ENCODE measurements at regions not wholly inside any gene's neighbourhood (a gene's known extent, or its start where the extent isn't known, plus 50 kb on each side); places are given as distances from the start of the nearest gene placed in this dataset.

DNA sequence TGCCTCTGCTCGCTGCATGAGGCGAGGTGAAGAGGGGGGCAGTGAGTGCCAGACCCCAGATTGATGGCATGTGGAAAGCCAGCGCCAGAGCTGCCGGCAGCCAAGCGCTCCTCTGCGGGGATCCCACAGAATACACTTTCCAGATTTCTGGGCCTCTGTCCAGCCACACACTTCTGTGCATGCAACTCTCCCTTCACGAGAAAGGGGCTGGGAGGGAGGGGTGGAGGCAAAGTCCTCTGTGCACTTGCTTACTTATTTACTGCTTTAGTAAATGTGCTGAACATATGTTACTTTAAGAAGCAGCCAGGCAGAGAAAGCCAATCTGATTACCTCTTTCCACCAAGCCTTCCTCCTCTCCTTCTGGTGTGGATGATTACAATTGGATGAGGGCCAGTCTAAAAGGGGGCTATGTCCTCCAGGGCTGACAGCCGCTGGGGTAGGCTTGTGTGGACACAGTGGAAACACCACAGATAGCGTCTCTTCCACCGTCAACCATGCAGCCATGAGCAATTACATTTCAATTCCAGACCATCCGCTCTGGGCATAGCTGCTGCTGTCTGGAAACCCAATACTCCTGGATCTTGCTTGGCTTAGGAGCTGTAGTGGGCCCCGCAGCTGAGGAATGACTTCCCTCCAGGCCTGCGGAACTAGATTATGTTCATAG is 322.8 kb upstream of the ANKRD30A start:
- intact Hi-C loops (cut with DNase I), result no loop called here
- peak overlapping the region in 1 of 2 donors; percentile 18 for H3K27ac ChIP-seq
- H3K36me3 ChIP-seq, result no peaks in the 10 kb centered on the region
- TF ChIP-seq, protein P1, sequence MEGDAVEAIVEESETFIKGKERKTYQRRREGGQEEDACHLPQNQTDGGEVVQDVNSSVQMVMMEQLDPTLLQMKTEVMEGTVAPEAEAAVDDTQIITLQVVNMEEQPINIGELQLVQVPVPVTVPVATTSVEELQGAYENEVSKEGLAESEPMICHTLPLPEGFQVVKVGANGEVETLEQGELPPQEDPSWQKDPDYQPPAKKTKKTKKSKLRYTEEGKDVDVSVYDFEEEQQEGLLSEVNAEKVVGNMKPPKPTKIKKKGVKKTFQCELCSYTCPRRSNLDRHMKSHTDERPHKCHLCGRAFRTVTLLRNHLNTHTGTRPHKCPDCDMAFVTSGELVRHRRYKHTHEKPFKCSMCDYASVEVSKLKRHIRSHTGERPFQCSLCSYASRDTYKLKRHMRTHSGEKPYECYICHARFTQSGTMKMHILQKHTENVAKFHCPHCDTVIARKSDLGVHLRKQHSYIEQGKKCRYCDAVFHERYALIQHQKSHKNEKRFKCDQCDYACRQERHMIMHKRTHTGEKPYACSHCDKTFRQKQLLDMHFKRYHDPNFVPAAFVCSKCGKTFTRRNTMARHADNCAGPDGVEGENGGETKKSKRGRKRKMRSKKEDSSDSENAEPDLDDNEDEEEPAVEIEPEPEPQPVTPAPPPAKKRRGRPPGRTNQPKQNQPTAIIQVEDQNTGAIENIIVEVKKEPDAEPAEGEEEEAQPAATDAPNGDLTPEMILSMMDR (IDR thresholded peaks at IDR 0.05), result no peak
- no peak overlapping the region for H3K4me3 ChIP-seq
- H3K9me3 ChIP-seq, result no peaks in the 10 kb centered on the region
- H3K27me3 ChIP-seq, result no peaks in the 10 kb centered on the region
- H3K4me1 ChIP-seq, result peaks cover 3% of the 10 kb centered on the region in 2 donors
- DNase-seq (ENCODE audit: low spot score in 2 of 2), result no peak

DNA sequence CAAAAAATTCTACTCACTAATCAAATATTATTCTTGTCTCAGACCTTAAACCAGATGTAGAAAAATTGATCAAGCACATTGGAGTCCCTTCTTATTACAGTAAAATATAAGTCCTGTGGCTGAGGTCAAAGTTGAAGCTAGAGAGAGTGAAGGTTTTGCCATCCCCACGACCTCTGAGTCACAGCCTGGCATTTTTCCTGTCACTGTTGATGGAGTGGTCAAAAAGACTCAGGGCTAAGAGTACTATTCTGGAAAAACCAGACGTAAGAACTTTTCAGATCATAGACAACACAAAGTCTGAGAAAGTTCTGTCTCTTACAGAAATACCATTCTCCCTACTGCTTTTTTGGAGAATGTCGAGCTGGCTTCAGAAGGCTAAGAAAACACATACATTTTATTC is 323.7 kb upstream of the ANKRD30A start:
- peak overlapping the region; percentile 0 to 18 for H3K27ac ChIP-seq
- intact Hi-C loops (cut with DNase I), result no loop called here
- H3K27me3 ChIP-seq, result no peaks in the 10 kb centered on the region
- TF ChIP-seq, protein P1 (IDR thresholded peaks at IDR 0.05), result no peak
- no peaks in the 10 kb centered on the region for H3K36me3 ChIP-seq
- no peaks in the 10 kb centered on the region for H3K9me3 ChIP-seq
- peaks cover 3% of the 10 kb centered on the region in 2 donors for H3K4me1 ChIP-seq
- DNase-seq (ENCODE audit: low spot score in 2 of 2), result no peak
- H3K4me3 ChIP-seq, result no peak overlapping the region

GRCh38 chr10:36794981-36795380 is 330.4 kb upstream of the ANKRD30A start:
- Histone ChIP-seq H3K36me3 (no peaks in the 10 kb centered on the region), H3K27me3 (no peaks in the 10 kb centered on the region), H3K4me3 (no peak overlapping the region), H3K4me1 (no peaks in the 10 kb centered on the region), H3K9me3 (no peaks in the 10 kb centered on the region), H3K27ac (no peak overlapping the region)
- DNase-seq (ENCODE audit: low spot score in 2 of 2), result no peak
- intact Hi-C loops (cut with DNase I), result no loop called here
- TF ChIP-seq, protein P1 (IDR thresholded peaks at IDR 0.05), result no peak

DNA sequence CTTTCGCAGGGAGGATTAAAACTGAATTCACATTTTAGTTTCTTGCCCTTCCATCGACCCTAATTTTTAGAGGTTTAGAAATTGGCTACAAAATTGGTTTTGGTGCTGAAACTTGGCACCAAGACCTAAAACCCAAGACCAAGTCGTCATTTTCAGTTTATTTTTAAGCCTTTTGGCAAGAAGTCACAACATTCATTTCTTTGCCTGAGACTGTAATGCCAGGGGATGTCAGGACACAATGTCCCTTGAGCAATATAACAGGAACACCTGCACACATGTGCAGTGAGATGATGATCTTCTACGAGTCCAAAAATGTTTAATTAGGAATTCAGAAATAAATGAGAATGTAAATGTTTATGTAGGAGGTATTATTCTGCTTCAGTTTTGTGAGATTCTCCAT is 335.4 kb upstream of the ANKRD30A start:
- DNase-seq (ENCODE audit: low spot score in 2 of 2), result no peak
- Histone ChIP-seq H3K27me3 (no peaks in the 10 kb centered on the region), H3K9me3 (no peaks in the 10 kb centered on the region), H3K4me3 (no peak overlapping the region), H3K4me1 (no peaks in the 10 kb centered on the region), H3K36me3 (no peaks in the 10 kb centered on the region), H3K27ac (no peak overlapping the region)
- intact Hi-C loops (cut with DNase I), result no loop called here
- TF ChIP-seq, protein P1 (IDR thresholded peaks at IDR 0.05), result no peak

DNA sequence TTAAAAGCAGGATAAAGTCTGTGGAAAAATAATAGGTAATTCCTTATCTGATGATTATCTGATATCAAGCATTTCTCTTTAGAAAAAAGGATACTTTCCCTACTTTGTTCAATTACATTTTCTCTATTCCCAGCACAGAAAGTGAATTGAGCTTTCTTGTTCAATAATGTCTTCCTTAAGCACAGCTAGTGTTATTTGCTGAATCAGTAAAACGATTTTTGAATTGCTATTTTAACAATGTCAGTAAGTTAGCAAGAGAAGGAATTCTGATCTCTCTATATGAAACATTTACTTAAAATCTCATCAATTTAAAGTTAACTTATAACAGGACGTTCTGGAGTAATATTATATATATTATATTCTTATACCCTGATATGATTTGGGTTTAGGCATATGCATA is 337.2 kb upstream of the ANKRD30A start:
- Histone ChIP-seq H3K4me3 (no peak overlapping the region), H3K27ac (no peak overlapping the region), H3K9me3 (no peaks in the 10 kb centered on the region), H3K4me1 (no peaks in the 10 kb centered on the region), H3K36me3 (no peaks in the 10 kb centered on the region), H3K27me3 (no peaks in the 10 kb centered on the region)
- intact Hi-C loops (cut with DNase I), result no loop called here
- no peak for DNase-seq (ENCODE audit: low spot score in 2 of 2)
- TF ChIP-seq, protein P1 (IDR thresholded peaks at IDR 0.05), result no peak

- no peaks in the 10 kb centered on the region for H3K36me3 ChIP-seq
- no peak overlapping the region for H3K4me3 ChIP-seq
- H3K27me3 ChIP-seq, result no peaks in the 10 kb centered on the region
- intact Hi-C loops (cut with DNase I), result no loop called here
- no peak for DNase-seq (ENCODE audit: low spot score in 2 of 2)
- no peaks in the 10 kb centered on the region for H3K9me3 ChIP-seq
- no peaks in the 10 kb centered on the region for H3K4me1 ChIP-seq
- TF ChIP-seq, protein P1 (IDR thresholded peaks at IDR 0.05), result no peak
- H3K27ac ChIP-seq, result no peak overlapping the region
These were observed 342.0 kb upstream of the ANKRD30A start for GRCh38 chr10:36783400-36783799.

All from ascending aorta (tissue), 2 donors.